Keratinocyte (primary cell): ENCODE measurements at regions not wholly inside any gene's neighbourhood (a gene's known extent, or its start where the extent isn't known, plus 50 kb on each side); places are given as distances from the start of the nearest gene placed in this dataset.

Experiments
- DNase-seq: peaks from one replicate; pipeline ENCODE4 v3.0.0-alpha.2; 2011; ENCODE audit warnings: low read depth, missing footprints, low spot score
- FAIRE-seq: peaks from 2 replicates; lab custom pipeline; 2011; peaks lifted over from hg19 to GRCh38; lab: Jason Lieb, UNC
- H2AFZ ChIP-seq: 2 replicates; pipeline ENCODE4 v1.6.0; 2012; ENCODE audit warnings: low read length, control low read depth, inconsistent platforms; ENCODE audit not compliant: control insufficient read depth
- H3K27ac ChIP-seq: 2 replicates; pipeline ENCODE4 v1.5.1; 2011; ENCODE audit warnings: low read length; ENCODE audit not compliant: control insufficient read depth, insufficient read depth
- H3K27me3 ChIP-seq: 3 replicates; pipeline ENCODE4 v1.6.0; 2011; ENCODE audit warnings: low read length; ENCODE audit not compliant: control insufficient read depth, insufficient read depth; ENCODE audit errors: extremely low read depth
- H3K36me3 ChIP-seq, 2 experiments: 2 replicates in 1 of 2; 3 replicates in 1 of 2; pipeline ENCODE4 v1.5.1; 2011; ENCODE audit warnings: low read length in 2 of 2, mild to moderate bottlenecking in 1 of 2; ENCODE audit not compliant: control insufficient read depth in 2 of 2, insufficient read depth in 2 of 2; ENCODE audit errors: extremely low read depth in 1 of 2
- H3K4me1 ChIP-seq: 3 replicates; pipeline ENCODE4 v1.5.1; 2011; ENCODE audit warnings: low read length; ENCODE audit not compliant: control insufficient read depth, insufficient read depth; ENCODE audit errors: extremely low read depth
- H3K4me2 ChIP-seq: 3 replicates; pipeline ENCODE4 v1.6.0; 2011; ENCODE audit warnings: low read depth, low read length; ENCODE audit not compliant: control insufficient read depth, insufficient read depth; ENCODE audit errors: extremely low read depth
- H3K4me3 ChIP-seq, 3 experiments: fragments of 200-600 bp in 1 of 3; sonication (generic) in 1 of 3; 2 replicates in 2 of 3; 3 replicates in 1 of 3; pipeline ENCODE4 v1.5.1; 2011 to 2016; ENCODE audit warnings: low read length in 3 of 3, mild to moderate bottlenecking in 3 of 3, control low read depth in 2 of 3, inconsistent platforms in 1 of 3, low read depth in 1 of 3, mixed read lengths in 1 of 3, mixed run types in 1 of 3, moderate library complexity in 1 of 3; ENCODE audit not compliant: control insufficient read depth in 2 of 3, insufficient read depth in 2 of 3; ENCODE audit errors: extremely low read depth in 1 of 3
- H3K79me2 ChIP-seq: 2 replicates; pipeline ENCODE4 v1.6.0; 2012; ENCODE audit warnings: low read length; ENCODE audit not compliant: control insufficient read depth, insufficient read depth
- H3K9ac ChIP-seq: 3 replicates; pipeline ENCODE4 v1.6.0; 2011; ENCODE audit warnings: low read length; ENCODE audit not compliant: control insufficient read depth, insufficient read depth; ENCODE audit errors: extremely low read depth
- H3K9me1 ChIP-seq: 3 replicates; pipeline ENCODE4 v1.6.0; 2011; ENCODE audit warnings: low read length; ENCODE audit not compliant: control insufficient read depth, insufficient read depth; ENCODE audit errors: extremely low read depth
- H3K9me3 ChIP-seq: 2 replicates; pipeline ENCODE4 v1.5.1; 2012; ENCODE audit warnings: low read depth, low read length; ENCODE audit not compliant: control insufficient read depth
- H4K20me1 ChIP-seq: 3 replicates; pipeline ENCODE4 v1.6.0; 2011; ENCODE audit warnings: low read length; ENCODE audit not compliant: control insufficient read depth, insufficient read depth; ENCODE audit errors: extremely low read depth
- EZH2 ChIP-seq: IDR thresholded peaks from one replicate; pipeline ENCODE4 v1.6.1; 2012; ENCODE audit warnings: inconsistent platforms, mild to moderate bottlenecking, low read length, moderate library complexity
- dilution Hi-C: fragments of 300-500 bp; cut with MboI; formaldehyde crosslinking; loops from one replicate; pipeline ENCODE4 v1.7.0; 2020; ENCODE audit warnings: low sequenced_read_pairs; ENCODE audit not compliant: extremely low pct_ligation_motif_present
- TF ChIP-seq, protein P1 (sequence below), 3 experiments: IDR thresholded peaks in 1 of 3; conservative IDR thresholded peaks in 1 of 3; optimal IDR thresholded peaks in 1 of 3; 2 replicates in 2 of 3; 3 replicates in 1 of 3; pipeline versions ENCODE3 to v1.5.1; 2011; ENCODE audit warnings: low read length in 3 of 3, mild to moderate bottlenecking in 3 of 3, moderate library complexity in 2 of 3, control low read depth in 1 of 3, inconsistent platforms in 1 of 3; ENCODE audit not compliant: insufficient read depth in 2 of 3; ENCODE audit errors: extremely low read depth in 1 of 3

GRCh38 chr6:98295515-98296175 lies 538.7 kb upstream of the POU3F2 start:
- no peaks in the 10 kb centered on the region for H3K4me1 ChIP-seq
- no peak overlapping the region for H2AFZ ChIP-seq
- no peaks in the 10 kb centered on the region for H4K20me1 ChIP-seq
- TF ChIP-seq, protein P1, sequence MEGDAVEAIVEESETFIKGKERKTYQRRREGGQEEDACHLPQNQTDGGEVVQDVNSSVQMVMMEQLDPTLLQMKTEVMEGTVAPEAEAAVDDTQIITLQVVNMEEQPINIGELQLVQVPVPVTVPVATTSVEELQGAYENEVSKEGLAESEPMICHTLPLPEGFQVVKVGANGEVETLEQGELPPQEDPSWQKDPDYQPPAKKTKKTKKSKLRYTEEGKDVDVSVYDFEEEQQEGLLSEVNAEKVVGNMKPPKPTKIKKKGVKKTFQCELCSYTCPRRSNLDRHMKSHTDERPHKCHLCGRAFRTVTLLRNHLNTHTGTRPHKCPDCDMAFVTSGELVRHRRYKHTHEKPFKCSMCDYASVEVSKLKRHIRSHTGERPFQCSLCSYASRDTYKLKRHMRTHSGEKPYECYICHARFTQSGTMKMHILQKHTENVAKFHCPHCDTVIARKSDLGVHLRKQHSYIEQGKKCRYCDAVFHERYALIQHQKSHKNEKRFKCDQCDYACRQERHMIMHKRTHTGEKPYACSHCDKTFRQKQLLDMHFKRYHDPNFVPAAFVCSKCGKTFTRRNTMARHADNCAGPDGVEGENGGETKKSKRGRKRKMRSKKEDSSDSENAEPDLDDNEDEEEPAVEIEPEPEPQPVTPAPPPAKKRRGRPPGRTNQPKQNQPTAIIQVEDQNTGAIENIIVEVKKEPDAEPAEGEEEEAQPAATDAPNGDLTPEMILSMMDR (optimal IDR thresholded peaks at IDR 0.05 in 1 of 3, IDR thresholded peaks at IDR 0.05 in 1 of 3, conservative IDR thresholded peaks at IDR 0.05 in 1 of 3; ENCODE audit: extremely low read depth in 1 of 3, insufficient read depth in 2 of 3, low read length in 3 of 3), result no peak
- no peak for TF ChIP-seq EZH2
- no peak overlapping the region for H3K9ac ChIP-seq
- dilution Hi-C loops, result no loop called here
- no peaks in the 10 kb centered on the region for H3K9me3 ChIP-seq
- no peak for DNase-seq
- H3K4me2 ChIP-seq, result no peak overlapping the region
- no peak for FAIRE-seq
- H3K9me1 ChIP-seq, result no peaks in the 10 kb centered on the region
- no peak overlapping the region for H3K27ac ChIP-seq
- H3K79me2 ChIP-seq, result no peaks in the 10 kb centered on the region
- no peak overlapping the region for H3K4me3 ChIP-seq
- no peaks in the 10 kb centered on the region for H3K27me3 ChIP-seq
- H3K36me3 ChIP-seq, result no peaks in the 10 kb centered on the region

- no peak overlapping the region for H3K4me3 ChIP-seq
- no peaks in the 10 kb centered on the region for H3K4me1 ChIP-seq
- DNase-seq (no peak), FAIRE-seq (no peak)
- no peak overlapping the region for H2AFZ ChIP-seq
- no peak overlapping the region for H3K27ac ChIP-seq
- H3K4me2 ChIP-seq, result no peak overlapping the region
- H4K20me1 ChIP-seq, result no peaks in the 10 kb centered on the region
- no peaks in the 10 kb centered on the region for H3K27me3 ChIP-seq
- no peaks in the 10 kb centered on the region for H3K36me3 ChIP-seq
- no peaks in the 10 kb centered on the region for H3K9me1 ChIP-seq
- H3K79me2 ChIP-seq, result no peaks in the 10 kb centered on the region
- dilution Hi-C loops, result no loop called here
- H3K9me3 ChIP-seq, result no peaks in the 10 kb centered on the region
- no peak overlapping the region for H3K9ac ChIP-seq
- TF ChIP-seq EZH2, result no peak
- TF ChIP-seq, protein P1 (optimal IDR thresholded peaks at IDR 0.05 in 1 of 3, IDR thresholded peaks at IDR 0.05 in 1 of 3, conservative IDR thresholded peaks at IDR 0.05 in 1 of 3; ENCODE audit: extremely low read depth in 1 of 3, insufficient read depth in 2 of 3, low read length in 3 of 3), result no peak
Observed at GRCh38 chr6:98308564-98308963, 525.8 kb upstream of the POU3F2 start.
